HG02870 (cell line): ENCODE measurements at regions not wholly inside any gene's neighbourhood (a gene's known extent, or its start where the extent isn't known, plus 50 kb on each side); places are given as distances from the start of the nearest gene placed in this dataset.
A peak's percentile ranks its signal among the peaks of the same experiment; 100 is the strongest.
"Not testable (repeated sequence)": the region's sequence is repeated elsewhere in the genome, so short reads cannot be mapped to it uniquely, and the experiment has no call there.

Source experiments
- ATAC-seq: cut with Tn5 transposase; IDR thresholded peaks from one replicate; pipeline ENCODE4 v1.9.1; 2021; ENCODE audit warnings: mild to moderate bottlenecking, moderate library complexity; ENCODE audit not compliant: unreplicated experiment

GRCh38 chr5:130624805-130625204, 540.3 kb downstream of the HINT1 start:
- no peak for ATAC-seq

DNA sequence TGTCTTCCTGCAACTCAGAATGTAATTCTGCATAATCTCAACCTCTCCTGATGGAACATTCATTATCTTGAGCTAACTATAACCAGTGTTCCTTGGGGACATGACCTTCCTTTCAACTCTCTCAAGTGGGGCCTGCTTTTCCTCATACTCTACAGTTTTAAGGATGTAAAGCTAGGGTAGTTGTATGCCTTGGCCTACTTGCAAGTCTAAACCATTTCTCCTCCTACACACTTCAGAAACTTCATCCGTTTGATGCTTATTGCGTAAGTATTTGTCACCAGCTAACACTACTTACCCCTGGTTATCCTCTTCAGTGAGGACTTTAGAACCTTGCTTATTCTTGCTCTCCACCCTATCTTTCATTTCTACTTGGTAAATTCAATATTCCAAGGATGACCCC, 548.9 kb downstream of the HINT1 start:
- ATAC-seq = no peak

DNA sequence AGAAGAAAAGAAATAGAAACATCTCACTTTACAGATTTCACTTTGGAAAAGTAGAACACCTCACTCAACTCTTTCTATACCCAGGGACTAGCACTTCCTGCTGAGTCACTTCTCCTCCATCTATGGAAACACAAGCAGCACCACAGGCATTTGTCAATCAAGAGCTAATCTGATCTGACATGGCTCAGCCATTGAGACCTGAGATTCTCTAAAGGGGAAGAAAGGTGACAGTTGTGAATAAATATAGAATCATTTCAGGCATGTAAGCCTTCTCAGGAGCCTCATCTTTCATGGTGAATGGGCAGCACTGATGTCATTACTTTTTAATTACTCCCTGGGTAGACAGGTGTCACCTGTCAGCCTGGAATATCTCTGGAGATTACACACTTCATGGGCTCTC, 559.8 kb downstream of the HINT1 start:
- ATAC-seq = no peak

DNA sequence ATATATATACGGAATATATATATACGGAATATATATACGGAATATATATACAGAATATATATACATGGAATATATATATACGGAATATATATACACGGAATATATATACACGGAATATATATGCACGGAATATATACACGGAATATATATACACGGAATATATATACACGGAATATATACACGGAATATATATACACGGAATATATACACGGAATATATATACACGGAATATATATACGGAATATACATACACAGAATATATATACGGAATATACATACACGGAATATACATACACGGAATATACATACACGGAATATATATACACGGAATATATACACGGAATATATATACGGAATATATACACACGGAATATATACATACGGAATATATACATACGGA, 568.4 kb downstream of the HINT1 start:
- not testable (repeated sequence) for ATAC-seq

GRCh38 chr5:130580264-130580663, 584.8 kb downstream of the HINT1 start:
- ATAC-seq = no peak

DNA sequence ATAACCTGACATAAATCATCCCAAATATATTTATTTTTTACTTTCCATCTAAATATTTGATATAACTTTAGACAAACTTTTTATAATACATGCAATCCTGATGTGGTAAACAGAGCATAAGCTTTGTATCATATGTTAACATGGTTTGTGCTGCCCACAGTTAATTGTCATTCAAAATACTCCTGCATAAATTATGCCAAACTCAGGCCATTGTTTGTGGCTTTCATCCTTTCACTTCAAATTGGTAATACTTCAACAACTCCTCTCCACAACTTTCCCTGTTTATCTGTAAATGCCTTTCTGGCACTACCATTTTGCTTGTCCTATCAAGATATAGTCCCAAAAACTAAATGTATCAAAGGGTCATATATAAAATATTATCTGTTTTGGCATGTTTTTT, 586.7 kb downstream of the HINT1 start:
- ATAC-seq = no peak

DNA sequence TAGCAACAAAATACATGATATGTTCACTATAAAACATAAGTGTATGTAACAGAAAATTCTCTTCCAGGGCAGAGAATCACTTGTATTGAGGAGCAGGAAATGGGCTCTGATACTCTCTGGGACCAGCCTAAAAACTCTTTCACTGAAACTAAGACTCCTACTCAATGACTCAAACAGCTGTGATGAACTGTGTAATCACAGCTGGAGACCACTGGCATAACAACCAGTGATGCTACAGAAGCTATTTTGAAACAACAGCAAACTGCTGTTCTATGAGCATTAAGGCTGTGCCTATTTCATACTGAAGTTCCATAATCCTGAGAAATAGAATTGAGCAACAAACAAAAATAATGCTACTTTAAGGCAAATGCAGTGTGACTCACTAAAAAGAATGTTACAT, 594.0 kb downstream of the HINT1 start:
- ATAC-seq = no peak

GRCh38 chr5:130568791-130569190, 596.3 kb downstream of the HINT1 start:
- ATAC-seq = no peak

DNA sequence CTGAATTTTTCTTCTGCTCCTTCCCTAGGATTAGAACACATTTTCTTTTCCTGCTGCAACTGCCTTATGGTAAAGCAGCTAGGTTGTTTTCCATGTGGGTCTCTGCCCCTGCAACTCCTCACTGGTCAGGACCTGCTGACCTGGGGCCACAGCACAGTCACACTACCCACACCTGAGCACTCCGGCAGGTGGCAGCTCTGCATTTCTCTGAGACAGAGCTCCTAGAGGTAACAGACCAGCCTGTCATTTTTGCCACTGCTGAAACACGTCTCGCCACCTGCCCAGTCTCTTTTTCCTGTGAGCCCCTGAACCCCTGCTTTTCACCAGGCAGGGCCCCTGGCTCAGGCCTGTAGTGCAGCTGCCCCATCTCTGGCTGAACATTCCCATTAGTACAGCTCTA, 609.6 kb downstream of the HINT1 start:
- no peak for ATAC-seq

DNA sequence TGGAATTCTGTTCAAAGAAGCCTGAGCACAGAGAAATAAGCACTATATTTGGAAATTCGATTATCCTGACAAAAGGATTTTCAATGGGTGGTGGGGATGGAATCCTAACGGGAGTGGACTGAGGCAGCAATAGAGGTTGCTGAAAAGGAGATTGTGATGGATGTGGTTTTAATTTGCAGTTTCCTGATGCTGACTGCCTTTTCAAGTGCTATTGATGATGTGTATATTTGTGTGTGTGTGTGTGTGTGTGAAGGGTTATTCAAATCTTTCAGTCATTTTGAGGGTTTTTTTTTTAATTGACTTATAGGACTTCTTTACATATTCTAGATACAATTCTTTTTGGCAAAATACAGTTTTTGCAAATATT, 614.5 kb downstream of the HINT1 start:
- no peak for ATAC-seq

DNA sequence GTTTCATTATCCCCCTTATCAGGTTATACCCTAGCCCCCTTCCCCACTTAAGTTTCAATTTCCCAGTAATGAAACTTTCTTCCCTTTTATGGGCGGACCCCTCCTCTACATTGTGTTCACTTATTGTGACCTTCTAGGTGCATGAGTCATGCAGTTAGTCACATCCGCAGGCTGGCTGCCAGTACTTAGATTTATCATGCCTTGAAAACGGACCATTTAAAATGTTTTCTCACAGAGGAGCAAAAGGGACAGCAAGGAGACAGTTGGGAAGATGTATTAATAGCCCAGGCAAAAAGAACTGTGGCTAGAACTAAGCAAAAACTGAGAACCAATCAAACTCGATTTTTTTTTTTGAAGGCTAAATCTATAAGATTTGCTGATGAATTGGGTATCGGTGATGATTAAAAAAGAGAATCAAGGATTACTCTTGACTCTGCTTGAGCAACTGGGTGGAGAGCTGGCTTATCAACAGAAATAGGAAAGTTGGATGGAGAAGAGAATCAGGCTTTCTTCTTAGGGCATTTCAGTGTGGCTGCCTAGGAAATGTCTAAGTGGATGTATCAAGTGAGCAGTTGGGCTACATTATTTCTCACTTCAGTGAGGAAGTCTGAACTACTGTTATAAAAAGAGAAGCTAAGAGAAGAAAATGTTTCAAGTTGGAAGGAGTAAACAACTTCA, 615.0 kb downstream of the HINT1 start:
- ATAC-seq = no peak

DNA sequence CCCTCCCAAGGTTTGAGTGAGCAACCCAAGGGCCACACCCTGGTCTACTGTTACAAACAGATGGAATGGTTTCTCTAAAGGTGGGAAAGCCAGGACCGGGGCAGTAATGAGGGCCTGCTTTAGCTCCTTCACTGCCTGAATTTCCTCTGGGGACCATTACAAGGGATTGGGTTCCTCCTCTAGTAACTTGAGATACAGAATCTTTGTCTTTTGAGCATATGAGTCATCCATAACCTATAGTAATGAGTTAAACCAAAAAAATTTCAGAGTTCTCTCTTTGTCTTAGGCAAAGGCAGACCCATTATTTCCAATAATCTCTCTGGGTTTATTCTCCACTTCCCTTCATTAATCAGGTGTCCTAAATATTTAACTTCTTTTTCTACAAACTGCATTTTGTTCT, 618.8 kb downstream of the HINT1 start:
- no peak for ATAC-seq

DNA sequence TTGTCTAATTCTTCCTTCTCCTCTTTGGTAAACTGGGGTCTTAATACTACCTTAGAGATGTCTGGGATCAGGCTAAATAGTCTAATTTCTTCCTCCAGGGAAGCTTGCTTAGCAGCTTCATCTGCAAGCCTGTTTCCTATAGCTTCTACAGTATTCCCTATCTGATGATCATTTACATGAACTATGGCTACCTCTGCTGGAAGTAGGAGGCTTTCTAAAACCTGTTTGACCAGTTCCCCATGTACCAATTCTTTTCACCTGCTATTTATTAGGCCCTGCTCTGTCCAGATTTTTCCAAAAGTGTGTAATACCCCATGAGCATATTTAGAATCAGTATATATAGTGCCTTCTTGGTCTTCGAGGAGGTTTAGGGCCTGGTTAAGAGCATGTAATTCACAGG, 619.8 kb downstream of the HINT1 start:
- no peak for ATAC-seq

DNA sequence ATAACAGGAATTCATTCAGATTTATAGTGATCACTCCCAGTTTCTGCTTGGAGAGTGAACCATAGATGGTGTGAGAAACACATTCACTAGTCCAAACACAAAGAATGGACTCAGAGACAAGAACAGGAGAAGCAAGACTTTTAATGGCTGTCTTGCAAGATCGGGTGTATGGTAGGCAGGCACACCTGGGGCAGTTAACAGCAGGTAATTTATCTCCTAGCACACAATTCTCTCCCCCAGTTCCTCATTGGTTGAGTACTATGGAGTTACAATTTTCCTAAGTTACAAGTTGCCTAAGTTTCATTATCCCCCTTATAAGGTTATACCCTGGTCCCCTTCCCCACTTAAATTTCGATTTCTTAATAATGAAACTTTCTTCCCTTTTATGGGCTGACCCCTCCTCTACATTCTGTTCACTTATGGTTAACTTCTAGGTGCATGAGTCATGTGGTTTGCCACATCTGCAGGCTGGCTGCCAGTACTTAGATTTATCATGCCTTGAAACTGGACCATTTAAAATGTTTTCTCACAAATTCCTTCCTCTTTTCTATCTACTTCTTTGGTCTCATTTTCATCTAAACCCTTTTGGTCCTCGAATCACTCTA, 623.3 kb downstream of the HINT1 start:
- peak; percentile 60 for ATAC-seq

GRCh38 chr5:130536691-130537090, 628.4 kb downstream of the HINT1 start:
- ATAC-seq = no peak

DNA sequence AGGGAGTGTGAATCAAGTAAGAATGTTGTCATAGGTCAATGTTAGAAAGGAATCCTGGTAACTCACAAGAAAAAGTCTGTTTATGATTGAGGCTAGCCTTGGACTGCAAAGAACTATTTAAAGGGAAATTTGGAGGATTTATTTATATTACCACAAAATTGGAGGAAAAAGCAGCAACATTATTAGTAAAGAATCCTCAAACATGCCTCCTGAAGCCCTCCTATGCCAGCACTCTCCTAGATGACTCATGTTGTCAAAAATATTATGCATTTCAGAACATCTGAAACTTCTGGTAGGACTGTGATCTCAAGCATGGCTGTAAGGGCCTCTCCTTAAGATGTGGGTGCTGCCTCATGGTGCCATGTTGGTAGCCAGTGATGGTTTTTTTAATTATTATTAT, 628.5 kb downstream of the CHSY3 start:
- ATAC-seq = no peak

DNA sequence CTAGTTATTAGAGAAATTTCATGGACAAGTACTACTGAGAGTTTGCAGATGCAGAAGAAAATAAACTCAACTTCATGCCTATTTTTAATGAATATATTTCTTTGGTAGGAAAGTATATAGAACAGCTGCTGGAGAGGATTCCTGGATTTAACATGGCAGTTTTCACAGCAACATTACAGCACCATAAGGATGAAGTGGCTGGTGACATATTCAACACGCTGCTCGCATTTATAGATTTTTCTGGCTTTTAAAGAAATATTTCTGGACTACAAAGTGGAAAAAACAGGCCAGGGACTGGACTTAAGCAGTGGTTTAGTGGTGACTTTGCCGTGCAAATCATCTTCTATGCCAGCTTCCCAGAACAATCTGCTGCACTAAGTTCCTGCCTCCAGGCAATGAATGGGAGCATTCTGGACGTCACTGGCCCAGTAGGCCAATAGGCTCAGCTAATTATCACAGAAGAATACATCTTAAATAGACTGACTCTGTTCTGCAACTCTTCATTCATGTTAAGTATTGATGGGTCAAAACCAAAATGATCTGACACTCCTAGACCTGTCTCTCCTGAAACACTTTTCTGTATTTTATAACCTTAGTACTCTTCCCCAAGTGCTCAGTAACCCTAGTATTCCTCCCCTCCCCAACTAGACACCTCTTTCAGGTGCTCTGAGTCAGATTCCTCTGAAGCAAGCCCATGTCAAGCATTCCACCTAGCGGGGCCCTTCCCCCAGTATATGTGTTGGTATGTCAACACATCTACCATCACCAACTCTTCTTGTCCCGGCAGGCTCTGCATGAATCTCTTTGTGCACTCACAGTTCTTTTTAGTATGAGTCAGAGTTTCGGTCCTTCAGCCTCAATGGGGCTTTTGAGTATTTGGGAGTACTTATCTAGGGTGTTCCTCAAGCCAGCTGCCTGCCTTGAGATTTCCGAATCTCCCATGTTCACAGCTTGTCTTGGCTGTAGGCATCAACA, 625.5 kb downstream of the CHSY3 start:
- no peak for ATAC-seq

DNA sequence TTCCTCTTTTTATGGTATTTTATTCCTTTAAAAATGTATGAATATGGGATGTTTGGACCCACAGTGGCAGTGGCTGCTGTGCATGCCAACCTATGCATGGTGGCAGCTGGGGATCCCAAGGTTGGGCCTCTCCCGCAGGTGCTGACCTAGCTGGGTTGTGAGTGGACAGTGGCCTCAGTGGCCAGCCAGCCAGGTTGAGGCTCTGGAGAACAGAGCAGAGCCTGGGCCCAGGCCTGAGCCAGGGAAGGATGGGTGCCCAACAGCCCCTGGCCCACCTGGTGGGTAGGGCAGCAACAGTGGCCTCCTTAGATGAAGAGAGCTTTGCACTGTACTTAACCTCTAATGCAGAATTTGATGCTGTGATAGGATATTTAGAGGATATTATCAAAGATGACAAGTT, 624.8 kb downstream of the CHSY3 start:
- ATAC-seq = no peak

DNA sequence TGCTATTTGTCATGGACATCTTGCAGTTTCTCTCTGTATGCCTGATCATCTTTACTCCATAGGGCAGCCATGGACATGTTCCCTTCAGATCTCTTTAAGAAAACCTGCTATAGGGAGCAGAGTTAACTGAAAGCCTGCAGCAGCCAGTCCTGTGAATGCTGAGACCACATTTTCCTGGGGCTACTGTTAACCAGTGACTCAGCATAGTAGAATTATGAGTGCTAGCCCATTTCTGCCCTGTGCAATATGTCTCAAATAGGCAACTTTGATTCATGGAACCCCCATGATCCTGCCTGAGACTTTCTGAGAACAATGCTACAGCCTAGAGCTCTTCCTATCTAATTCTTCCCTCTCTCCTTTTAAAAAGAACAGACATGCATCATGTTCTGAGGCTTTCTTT, 624.2 kb downstream of the CHSY3 start:
- no peak for ATAC-seq

GRCh38 chr5:130526708-130527107, 622.4 kb downstream of the CHSY3 start:
- ATAC-seq = no peak

DNA sequence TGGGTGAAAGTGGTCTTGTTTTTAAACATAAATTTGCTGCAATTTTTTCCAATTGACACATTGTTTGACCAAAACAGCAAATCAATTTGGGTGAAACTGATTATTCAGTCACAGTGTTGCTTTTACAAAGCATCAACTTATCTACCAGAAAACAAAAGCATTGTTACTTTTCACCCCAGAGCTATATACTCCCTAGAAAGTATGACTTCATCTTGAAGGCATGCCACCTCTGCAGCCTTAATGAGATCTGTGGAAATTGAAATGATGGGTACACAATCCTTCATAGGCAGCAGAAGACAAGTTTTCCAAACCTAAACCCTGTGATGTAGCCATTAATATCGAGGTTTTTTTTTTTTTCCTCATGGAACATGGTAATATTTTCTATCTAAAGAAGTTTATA, 615.9 kb downstream of the CHSY3 start:
- no peak for ATAC-seq
